ENCODE measurements at regions not wholly inside any gene's neighbourhood (a gene's known extent, or its start where the extent isn't known, plus 50 kb on each side); places are given as distances from the start of the nearest gene placed in this dataset.

- TF ChIP-seq CTCF (IDR thresholded peaks at IDR 0.05) (no peak), POLR2A (IDR thresholded peaks at IDR 0.05) (no peak)
Measured at GRCh38 chr4:175421506-175421905, 390.6 kb downstream of the GPM6A start.
